DMS53 treated with DMSO at 0.1 percent for 48 hours (cell line): ENCODE measurements at regions not wholly inside any gene's neighbourhood (a gene's known extent, or its start where the extent isn't known, plus 50 kb on each side); places are given as distances from the start of the nearest gene placed in this dataset.

Experiments used
- DNase-seq: peaks from one replicate; lab custom pipeline; 2025; ENCODE audit not compliant: unreplicated experiment; lab: John Stamatoyannopoulos, UW

DNA sequence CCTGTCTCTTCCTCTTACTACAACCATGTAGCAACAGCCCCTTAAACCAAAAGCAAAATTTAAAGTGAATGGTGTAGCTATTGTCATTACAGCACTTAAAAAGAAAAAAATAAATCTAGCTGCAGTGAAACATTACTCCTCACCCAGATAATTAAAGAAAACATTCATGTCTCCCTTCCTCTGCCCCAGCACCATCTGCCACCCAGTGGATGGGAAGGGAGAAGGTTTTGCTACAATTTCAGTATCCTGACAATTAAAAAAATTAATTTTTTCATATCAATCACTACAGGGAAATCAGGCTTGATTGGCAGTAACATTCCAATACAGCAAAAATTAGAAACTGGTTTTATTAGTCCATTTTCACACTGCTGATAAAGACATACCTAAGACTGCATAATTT lies 147.4 kb upstream of the PUM3 start:
- DNase-seq: no peak

DNA sequence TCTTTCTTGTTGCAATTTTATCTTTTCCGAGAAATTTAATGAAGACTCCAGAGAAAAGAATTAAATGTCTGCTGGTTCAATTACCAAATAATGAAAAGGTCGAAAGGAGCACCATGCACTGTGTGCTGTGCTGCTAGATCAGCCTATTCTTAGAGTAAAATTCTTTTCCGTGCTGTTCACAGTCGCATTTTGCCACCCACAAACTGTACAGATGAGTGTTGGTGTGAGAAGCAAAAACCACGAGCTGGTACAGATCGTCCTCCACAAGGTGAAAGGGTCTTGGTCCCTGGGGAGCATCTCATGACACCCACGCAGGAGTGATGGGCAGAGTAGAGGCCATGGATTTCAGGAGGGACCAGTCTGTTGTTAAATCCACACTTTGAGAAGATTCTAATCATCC lies 143.8 kb upstream of the PUM3 start:
- DNase-seq: no peak

DNA sequence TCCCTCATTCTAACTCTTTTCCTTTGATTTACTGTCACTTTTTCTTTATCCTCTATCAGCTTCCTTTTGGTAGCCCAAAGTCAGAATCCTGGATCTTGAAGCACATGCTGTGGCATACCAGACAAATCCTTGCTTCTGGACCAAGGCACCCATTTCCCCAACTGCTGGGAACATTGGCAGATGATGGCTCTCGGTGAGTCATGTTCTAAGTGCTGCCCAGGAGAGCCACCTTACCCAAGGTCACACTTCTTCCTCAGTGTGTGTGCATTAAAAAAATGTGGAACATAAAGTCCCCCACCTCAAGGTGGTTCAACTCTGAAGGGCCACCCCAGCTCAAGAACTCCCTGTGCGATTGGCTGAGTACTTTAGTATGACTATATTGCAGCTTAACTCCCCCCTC lies 141.4 kb upstream of the PUM3 start:
- DNase-seq: no peak

DNA sequence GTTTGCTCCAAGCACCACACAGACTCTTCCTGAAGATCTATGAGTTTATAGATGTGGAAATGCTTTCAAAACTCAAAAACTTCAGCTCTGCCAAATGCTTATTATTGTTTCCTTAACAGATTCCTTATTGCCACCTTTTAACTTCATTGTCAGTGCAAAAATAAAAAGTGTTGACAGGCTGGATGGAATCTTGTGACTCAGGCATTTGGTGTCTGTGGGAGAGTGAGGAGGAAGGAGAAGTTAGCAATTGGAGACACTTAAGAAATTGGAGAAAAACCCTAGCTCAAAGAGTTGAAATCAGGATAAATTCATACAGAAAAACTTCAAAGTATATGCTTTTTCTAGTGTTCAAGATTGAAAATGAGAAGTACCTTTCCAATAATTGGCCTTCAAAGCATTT lies 140.6 kb upstream of the PUM3 start:
- DNase-seq: no peak

DNA sequence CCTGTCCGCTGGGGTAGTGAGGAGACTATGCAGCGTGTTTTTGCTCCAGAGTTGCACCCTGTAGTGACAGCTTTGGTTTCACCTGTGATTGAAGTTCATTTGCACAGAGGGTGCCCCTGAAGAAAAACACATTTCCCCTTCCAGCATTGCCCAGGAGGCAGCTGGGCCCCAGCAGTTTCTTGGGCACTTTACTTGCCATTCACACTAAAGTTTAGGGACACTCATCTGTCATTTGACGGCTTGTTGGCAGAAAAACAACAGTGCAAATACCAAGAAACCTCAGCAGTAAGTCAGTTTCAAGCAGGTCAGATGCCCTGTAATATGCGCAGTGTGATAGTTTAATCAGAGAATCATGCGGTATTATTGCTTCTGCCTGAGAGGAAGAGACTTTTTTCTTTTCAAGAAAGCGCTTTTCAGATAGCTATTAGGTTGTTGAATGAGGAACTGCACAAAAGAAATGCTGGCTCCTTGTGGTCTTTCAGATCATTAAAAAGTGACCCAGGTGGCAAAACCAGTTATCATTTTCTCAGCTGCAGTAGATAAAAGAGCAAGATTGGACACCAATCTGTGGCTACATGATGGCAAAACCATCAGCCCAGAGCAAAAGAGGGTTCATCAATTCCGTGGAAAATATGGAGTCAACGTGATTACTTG lies 136.2 kb upstream of the PUM3 start:
- DNase-seq: no peak

DNA sequence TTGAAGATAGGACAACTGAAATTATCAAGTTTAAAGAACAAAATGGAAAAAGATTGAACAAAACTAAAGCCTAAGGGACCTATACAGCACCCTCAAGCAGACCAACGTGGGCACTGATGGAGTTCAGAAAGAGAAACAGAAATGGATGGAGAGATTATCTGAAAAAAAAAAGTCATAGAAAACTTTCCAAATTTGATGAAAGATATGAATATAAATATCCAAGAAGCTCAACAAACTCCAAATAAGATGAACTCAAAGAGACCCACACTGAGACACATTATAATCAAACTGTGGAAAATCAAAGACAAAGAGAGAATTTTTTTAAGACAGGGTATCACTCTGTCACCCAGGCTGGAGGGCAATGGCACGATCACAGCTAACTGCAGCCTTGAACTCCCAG lies 128.6 kb upstream of the PUM3 start:
- DNase-seq: no peak

DNA sequence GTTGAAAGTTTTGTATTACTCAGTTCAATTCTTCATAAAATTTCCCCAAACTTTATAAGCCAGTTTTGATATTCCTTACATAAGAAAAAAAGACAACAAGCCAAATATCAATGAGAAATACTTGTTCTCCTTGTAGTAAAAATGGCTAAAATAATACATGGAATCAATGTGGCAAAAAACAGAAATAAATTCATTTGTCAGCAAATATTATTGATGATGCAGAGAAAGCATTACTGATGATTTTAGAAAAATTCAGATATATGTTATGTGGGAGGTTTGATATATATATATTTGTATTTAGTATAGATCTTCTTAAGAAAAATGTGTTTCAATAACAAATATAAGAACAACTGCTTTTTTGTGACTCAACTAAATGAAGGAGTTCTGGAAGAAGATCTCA lies 127.0 kb upstream of the PUM3 start:
- no peak for DNase-seq

DNA sequence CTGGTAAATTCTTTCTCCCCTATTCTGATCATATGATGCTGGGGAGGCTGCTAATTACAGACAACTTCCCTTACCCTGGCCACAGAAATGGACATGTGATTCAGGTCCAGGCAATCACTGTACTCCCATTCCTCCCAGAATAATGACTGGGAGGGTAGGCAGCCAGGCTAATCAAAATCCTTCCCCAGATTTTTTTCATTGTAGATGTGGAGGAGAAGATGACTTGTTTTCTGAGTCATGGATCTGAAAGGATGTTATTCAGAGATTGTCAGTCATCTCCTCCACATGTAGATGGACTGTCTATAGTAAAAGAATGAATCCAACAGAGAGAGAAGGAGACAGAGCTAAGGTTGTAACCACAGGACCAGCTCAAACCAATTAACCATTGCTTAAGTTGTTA lies 123.9 kb upstream of the PUM3 start:
- DNase-seq: no peak

DNA sequence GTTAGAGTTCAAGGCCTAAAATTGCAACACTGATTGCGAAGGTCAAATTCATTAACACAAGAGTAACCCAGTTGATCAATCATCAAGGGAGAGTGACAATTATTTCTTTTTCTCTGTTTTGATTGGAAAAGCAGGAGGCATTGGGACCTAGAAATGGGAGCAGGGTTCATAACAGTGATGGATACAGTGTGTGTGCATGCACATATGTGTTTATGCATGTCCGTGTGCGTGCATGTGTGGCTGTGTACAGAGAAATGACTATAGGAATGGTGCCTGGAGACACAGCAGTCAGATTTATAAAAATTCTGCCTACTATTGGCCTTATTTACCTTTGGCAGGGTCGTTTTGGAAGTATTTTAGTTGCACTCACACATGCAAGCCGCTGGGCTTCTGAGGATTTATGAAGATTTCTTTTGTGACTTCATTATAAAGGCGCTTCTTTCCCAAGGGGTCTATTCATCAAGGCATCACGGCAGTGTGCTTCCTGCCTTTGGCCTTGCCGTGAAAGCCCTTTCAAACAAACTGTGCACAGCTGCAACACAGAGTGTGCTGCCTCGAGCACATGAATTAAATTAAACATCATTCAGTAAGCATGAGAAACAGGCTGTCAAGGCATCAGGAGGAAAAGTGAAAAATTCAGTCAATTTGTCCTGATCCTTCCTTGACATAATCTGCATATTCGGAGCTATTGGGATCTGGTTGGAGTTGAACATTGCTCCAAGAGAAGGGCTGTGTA lies 122.8 kb upstream of the PUM3 start:
- no peak for DNase-seq

DNA sequence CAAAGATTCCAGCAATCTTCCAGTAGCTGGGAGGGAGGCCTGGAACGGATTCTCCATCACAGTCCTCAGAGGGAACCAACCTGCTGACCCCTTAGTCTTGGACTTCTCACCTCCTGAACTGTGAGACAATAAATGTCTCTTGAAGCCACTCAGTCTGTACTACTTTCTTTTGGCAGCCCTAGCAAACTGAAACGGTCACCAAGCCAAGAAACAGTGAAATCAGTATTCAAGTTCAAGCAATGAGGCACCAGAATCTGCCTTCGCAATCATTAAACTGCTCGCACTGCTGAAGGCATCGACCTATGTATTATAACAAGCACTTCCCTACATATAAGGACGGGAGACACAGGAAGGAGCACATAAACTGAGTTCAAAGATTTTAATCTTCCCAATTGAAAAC lies 120.6 kb upstream of the PUM3 start:
- DNase-seq: no peak

DNA sequence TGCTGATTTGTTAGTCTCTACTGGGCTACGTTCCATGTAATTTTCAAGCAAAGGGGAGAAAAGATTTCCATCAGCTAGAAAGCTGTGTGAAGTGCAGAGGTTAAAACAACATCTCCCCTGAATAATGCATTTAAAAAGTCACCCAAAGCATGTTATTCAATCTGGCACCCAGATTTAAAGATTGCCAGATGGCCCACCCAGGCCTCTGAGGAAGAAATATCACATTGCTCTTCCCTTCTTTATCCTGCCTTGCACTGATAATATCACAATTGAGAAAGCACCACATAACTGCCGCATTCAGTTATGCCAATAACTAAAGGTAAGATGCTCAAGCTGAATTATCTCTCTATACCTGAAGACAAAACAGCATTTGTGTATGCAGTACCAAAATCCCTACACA lies 119.4 kb upstream of the PUM3 start:
- no peak for DNase-seq

DNA sequence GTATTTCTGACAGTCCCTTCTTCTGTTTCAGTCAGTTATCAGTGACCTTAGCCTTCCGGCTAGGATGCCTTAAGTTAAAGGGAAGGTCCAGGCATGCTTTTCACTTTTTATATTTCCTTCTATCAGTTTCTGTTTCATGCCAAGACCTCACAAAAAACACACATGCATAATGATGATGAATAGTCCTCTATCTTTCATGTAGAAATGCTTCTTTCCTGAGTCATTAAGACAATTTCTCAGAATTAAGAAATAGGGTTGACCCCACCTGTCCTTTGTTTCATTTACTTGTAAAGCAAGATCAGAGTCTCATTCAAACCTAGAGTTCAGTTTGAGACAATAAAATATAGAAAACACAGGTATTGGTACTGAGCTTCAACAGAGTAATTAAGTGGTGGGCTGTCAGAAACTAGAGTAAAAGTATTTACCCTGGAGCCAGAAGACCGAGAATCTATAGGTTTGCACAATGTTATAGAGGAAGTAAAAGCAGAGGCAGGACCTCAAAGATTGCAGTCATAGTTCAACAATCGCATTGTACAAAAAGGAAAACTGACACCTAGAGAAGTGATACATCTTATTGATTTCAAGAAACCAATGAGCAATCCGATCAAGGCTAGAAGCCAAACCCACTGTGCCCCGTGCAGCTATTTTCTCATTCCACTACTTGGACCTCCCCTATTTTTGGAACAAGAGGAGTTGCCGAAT lies 118.7 kb upstream of the PUM3 start:
- no peak for DNase-seq

DNA sequence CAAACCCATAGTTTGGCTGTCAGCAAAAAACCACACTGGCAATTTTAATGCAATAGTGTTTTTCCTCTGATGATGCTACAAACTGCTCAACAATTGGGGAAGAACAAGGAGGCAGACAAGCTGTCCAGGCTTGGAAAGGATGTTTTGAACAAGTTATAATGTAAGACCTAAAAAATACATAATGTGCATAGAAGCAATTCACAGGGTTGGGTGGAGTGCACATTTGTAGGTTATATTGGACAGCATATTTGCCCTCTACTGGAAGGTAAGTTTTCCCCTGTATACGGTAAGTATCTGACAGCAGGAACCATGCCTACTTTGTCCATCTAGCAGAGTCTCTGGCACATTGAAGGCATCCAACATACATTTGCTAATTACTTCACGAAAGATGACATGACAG lies 114.3 kb upstream of the PUM3 start:
- no peak for DNase-seq

DNA sequence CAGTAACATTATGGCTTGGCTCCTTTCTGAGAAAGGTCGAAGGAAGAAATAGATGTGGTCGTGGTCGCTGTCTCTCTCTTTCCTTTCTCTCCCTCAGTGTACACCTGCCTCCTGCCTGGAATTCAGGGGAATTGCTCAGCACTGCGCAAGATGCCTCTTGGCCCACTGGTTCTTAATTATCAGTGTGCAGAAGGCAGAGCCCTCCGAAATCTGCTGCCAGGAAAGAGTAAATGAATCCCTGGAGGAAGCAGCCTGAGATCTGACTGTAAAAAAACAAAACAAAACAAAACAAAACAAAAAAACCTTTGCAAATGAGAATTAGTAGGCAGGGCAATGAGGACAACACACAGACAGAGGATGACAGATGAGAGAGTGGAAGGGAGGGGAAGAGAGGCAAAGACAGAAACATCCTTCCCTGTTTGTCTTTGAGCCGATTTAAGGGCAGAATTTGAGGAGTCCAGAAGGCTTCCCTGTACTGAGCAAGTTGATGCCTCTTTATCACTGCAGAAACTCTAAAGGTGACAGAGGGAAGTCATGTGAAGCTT lies 113.8 kb upstream of the PUM3 start:
- no peak for DNase-seq

DNA sequence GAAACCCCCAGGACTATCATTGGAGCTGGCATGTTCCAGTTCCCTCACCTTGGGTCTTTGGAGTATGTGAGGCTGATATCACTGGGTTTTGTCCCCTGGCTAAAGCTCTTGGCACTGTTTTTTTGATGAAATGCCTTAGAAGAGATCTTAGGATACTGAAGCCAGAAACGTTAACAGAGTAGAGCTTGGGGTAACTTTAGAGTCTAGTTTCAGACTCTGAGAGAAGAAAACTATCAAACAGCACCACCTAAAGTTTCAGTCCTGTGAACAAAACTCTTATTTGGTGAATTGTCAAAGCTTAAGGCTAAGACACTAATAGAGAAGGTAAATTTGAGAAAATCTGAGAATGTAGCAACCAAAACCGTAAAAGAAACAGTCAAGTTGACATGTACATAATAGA lies 111.7 kb upstream of the PUM3 start:
- no peak for DNase-seq

DNA sequence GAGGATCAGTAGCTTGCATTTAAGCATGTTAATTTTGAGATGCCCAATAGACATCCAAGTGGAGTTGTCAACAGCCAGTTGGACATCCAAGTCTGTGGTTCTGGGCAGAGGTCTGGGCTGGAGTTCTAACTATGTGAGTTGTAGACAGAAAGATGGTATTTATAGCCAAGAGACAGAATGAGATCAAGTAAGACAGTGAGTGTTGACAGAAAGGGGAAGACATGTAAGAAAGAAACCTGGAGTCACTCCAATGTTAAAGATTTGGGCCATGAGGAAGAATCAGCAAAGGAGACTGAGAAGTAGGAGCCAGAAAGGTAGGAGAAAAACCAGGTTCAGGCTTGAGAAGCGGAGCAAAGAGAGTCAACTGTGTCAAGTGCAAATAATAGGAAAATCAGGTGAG lies 95.5 kb upstream of the PUM3 start:
- DNase-seq: no peak

DNA sequence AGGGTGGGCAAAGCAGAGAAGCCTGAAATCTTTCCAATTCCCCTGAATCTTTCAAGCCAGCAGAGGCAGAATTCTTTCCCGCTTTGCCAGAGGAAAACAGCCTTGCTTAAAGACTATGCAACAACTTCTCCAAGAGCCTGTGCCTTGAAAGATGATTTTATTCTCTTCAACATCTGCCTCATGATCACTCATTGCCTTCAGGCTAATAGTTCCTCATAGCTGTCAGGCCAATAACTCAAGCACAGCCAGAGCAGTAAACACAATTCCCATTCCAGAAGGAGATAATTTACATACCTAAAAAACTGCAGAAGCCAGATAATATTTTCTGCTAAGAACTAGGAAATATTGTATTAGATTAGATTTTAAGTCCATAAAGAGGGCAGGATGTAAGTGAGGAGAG lies 92.3 kb upstream of the PUM3 start:
- no peak for DNase-seq

DNA sequence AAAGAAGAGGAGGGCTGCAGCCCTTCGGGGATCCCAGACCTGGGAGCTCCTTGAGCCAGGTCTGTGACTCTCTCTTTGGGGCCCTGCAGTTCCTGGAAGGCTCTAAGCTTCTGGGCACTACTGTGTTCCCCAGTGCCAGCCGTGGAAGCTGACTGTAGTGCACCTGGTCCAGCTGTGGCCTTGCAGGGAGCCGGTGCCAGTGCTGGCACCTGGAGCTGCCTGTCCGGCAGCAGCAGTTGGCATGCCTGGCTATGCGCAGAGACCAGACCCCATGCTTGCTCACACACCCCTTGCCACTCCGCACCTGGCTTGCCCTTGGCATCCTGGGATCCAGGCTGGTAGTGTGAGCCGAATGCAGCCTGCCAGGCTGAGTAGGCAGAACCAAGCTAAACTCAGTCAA lies 91.0 kb upstream of the PUM3 start:
- no peak for DNase-seq

DNA sequence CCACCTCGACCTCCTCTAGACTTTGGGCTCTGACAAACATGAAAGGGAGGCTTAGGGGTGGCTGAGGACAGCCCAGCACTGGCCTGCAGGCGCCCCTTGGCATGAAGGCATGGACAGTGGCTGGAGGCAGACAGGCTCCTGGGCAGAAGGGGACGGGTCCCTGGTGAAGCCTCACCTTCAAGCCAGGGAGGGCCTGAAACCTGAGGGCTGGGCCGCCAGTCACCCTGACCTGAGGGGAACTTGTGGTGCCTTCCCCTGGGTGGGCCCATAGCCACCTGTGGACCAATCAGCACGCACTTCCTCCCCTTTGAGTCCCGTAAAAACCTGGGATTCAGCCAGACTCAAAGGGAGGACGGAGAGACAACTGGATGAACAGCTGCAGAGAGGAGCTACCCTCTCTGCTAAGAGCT lies 90.4 kb upstream of the PUM3 start:
- DNase-seq: no peak

DNA sequence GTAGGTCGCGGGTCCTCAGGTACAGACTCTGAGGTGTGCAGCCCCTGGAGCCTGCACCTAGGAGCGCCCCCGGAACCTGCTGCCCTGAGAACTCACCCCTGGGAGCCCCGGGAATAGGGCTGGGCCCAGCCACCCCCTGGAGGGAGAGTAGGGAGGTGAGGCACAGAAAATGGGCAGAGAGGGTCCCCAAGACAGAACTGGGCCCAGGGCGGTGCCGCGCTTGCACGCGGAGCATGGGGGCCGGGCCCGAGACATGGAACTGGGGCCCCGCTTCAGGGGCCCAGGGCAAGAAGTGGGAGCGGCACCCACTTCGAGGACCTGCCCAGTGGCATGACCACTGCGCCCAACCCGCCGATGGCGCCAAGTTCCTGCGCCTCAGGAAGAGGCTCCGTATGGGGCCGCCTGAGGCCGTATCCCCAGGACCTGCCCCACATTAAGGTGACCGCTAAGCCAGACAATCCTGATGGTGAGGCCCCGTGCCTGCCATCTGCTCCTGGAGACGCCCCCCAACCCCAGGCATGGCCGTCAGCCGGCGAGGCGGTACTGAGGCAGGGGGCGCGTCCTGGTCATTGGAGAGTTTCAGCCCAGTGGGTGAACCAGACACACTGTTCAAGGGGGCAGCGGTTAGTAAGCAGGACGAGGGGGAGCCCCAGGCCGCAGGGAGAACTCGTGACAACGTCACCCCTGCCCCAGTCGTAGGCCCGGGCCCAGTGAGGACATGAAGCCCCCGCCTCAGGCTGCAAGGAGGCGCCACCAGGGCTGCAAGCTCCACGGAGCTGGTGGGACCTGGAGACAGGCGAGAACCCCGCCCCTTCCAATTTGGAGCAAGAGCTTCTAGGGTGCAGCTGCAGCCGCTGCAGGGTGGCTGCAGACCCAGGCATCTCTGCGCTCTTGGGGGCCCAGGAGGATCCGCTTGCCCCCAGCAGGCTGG lies 89.5 kb upstream of the PUM3 start:
- no peak for DNase-seq

DNA sequence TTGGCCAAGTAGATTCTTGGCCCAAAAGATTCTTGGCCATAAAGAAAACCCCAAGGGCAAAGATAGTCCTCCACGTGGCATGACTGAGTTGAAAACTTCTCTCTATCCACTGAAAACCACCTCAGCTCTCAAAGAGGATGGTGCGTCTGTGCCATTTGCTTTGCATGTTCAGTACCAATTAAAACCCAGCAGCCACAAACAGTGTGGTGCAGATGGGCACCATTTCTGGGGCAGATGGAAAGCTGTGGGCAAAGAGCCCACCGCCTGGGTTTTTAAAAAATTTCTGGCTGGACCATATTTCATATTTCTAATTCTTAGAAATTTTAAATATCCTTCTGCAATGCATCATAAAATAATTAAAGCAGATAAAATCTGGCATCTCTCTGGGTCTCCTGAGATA lies 84.5 kb upstream of the PUM3 start:
- no peak for DNase-seq
